Activated CD4-positive, alpha-beta T cell treated with anti-CD3 and anti-CD28 coated beads, Interleukin-2, amount 10 ng/mL, durations not matched to agents 7 days and 5 days (primary cell): ENCODE measurements at regions not wholly inside any gene's neighbourhood (a gene's known extent, or its start where the extent isn't known, plus 50 kb on each side); places are given as distances from the start of the nearest gene placed in this dataset.
"Not testable (repeated sequence)": the region's sequence is repeated elsewhere in the genome, so short reads cannot be mapped to it uniquely, and the experiment has no call there.

ENCODE experiments used
- CTCF ChIA-PET: fragments of 350-600 bp; sonication (Branson Sonifier 250); formaldehyde crosslinking; loops from one replicate; lab custom pipeline; 2021; ENCODE audit warnings: antibody characterized with exemption; lab: Charles Lee
- POLR2A ChIA-PET: fragments of 350-600 bp; sonication (Branson Sonifier 250); formaldehyde crosslinking; loops from one replicate; lab custom pipeline; 2021; ENCODE audit warnings: antibody characterized with exemption; lab: Charles Lee
- DNase-seq: peaks from one replicate; pipeline ENCODE4 v3.0.0-alpha.2; 2020
- H3K27ac Mint-ChIP-seq: one replicate; pipeline ENCODE4 v1.8.0; 2021; ENCODE audit warnings: mild to moderate bottlenecking, moderate library complexity, mixed read lengths
- H3K27me3 Mint-ChIP-seq: one replicate; pipeline ENCODE4 v1.8.0; 2021; ENCODE audit warnings: mixed read lengths
- H3K36me3 Mint-ChIP-seq: one replicate; pipeline ENCODE4 v1.8.0; 2021; ENCODE audit warnings: low read depth, mixed read lengths
- H3K4me1 Mint-ChIP-seq: one replicate; pipeline ENCODE4 v1.8.0; 2021; ENCODE audit warnings: mixed read lengths
- H3K4me3 Mint-ChIP-seq: one replicate; pipeline ENCODE4 v1.8.0; 2021; ENCODE audit warnings: mild to moderate bottlenecking, moderate library complexity, mixed read lengths
- H3K9me3 Mint-ChIP-seq: one replicate; pipeline ENCODE4 v1.8.0; 2021; ENCODE audit warnings: mixed read lengths

GRCh38 chr7:49669692-49670260 lies 103.7 kb upstream of the VWC2 start:
- Mint-ChIP-seq H3K27ac (no peak overlapping the region), H3K9me3 (peaks cover 4% of the 10 kb centered on the region)
- POLR2A ChIA-PET, result no interaction called here

GRCh38 chr7:49670991-49671390 lies 102.4 kb upstream of the VWC2 start:
- no peaks in the 10 kb centered on the region for H3K4me1 Mint-ChIP-seq
- no peak for DNase-seq
- no peaks in the 10 kb centered on the region for H3K27me3 Mint-ChIP-seq
- ChIA-PET POLR2A (no interaction called here), CTCF (interaction anchor here (1.1 kb wide), 1 partner anchor 13 kb away, joined by 3 read pairs; no protein-coding TSS in a partner anchor)
- no peaks in the 10 kb centered on the region for H3K36me3 Mint-ChIP-seq
- H3K4me3 Mint-ChIP-seq, result no peak overlapping the region
- H3K27ac Mint-ChIP-seq, result no peak overlapping the region
- H3K9me3 Mint-ChIP-seq, result peaks cover 4% of the 10 kb centered on the region

More at GRCh38 chr7:49669692-49670260, 103.7 kb upstream of the VWC2 start:
- Mint-ChIP-seq H3K27me3 (no peaks in the 10 kb centered on the region), H3K4me1 (no peaks in the 10 kb centered on the region), H3K4me3 (no peak overlapping the region), H3K36me3 (no peaks in the 10 kb centered on the region)
- DNase-seq, result no peak
- CTCF ChIA-PET, result no interaction called here

GRCh38 chr7:49692516-49692915 lies 80.9 kb upstream of the VWC2 start:
- Mint-ChIP-seq H3K36me3 (no peaks in the 10 kb centered on the region), H3K4me1 (peaks cover 3% of the 10 kb centered on the region), H3K4me3 (no peak overlapping the region), H3K9me3 (no peaks in the 10 kb centered on the region), H3K27ac (no peak overlapping the region), H3K27me3 (no peaks in the 10 kb centered on the region)
- POLR2A ChIA-PET, result no interaction called here
- CTCF ChIA-PET, result no interaction called here
- no peak for DNase-seq

- DNase-seq, result no peak
- CTCF ChIA-PET, result no interaction called here
- Mint-ChIP-seq H3K4me3 (no peak overlapping the region), H3K4me1 (peaks cover 3% of the 10 kb centered on the region), H3K9me3 (no peaks in the 10 kb centered on the region), H3K27ac (no peak overlapping the region), H3K36me3 (no peaks in the 10 kb centered on the region), H3K27me3 (no peaks in the 10 kb centered on the region)
- POLR2A ChIA-PET, result no interaction called here
Observed at GRCh38 chr7:49695971-49696370, 77.5 kb upstream of the VWC2 start.

- Mint-ChIP-seq H3K9me3 (no peaks in the 10 kb centered on the region), H3K4me3 (no peak overlapping the region), H3K4me1 (no peaks in the 10 kb centered on the region), H3K36me3 (no peaks in the 10 kb centered on the region), H3K27ac (no peak overlapping the region), H3K27me3 (no peaks in the 10 kb centered on the region)
- ChIA-PET POLR2A (no interaction called here), CTCF (no interaction called here)
- no peak for DNase-seq
Observed at GRCh38 chr7:49700841-49701240, 72.6 kb upstream of the VWC2 start.

GRCh38 chr7:49702099-49702498 lies 71.3 kb upstream of the VWC2 start:
- H3K27me3 Mint-ChIP-seq, result no peaks in the 10 kb centered on the region
- no peak overlapping the region for H3K27ac Mint-ChIP-seq
- DNase-seq, result no peak
- H3K36me3 Mint-ChIP-seq, result no peaks in the 10 kb centered on the region
- H3K9me3 Mint-ChIP-seq, result no peaks in the 10 kb centered on the region
- H3K4me3 Mint-ChIP-seq, result no peak overlapping the region
- H3K4me1 Mint-ChIP-seq, result no peaks in the 10 kb centered on the region
- CTCF ChIA-PET, result no interaction called here
- POLR2A ChIA-PET, result no interaction called here

GRCh38 chr7:49703337-49703736 lies 70.1 kb upstream of the VWC2 start:
- no peaks in the 10 kb centered on the region for H3K27me3 Mint-ChIP-seq
- POLR2A ChIA-PET, result no interaction called here
- H3K4me3 Mint-ChIP-seq, result no peak overlapping the region
- H3K4me1 Mint-ChIP-seq, result no peaks in the 10 kb centered on the region
- no peak for DNase-seq
- H3K27ac Mint-ChIP-seq, result no peak overlapping the region
- CTCF ChIA-PET, result no interaction called here
- H3K9me3 Mint-ChIP-seq, result no peaks in the 10 kb centered on the region
- no peaks in the 10 kb centered on the region for H3K36me3 Mint-ChIP-seq

GRCh38 chr7:49703881-49704280 lies 69.6 kb upstream of the VWC2 start:
- no peak overlapping the region for H3K27ac Mint-ChIP-seq

GRCh38 chr7:49706106-49706505 lies 67.3 kb upstream of the VWC2 start:
- Mint-ChIP-seq H3K4me3 (no peak overlapping the region), H3K9me3 (no peaks in the 10 kb centered on the region), H3K36me3 (no peaks in the 10 kb centered on the region), H3K4me1 (no peaks in the 10 kb centered on the region), H3K27me3 (no peaks in the 10 kb centered on the region), H3K27ac (no peak overlapping the region)
- no peak for DNase-seq
- ChIA-PET CTCF (no interaction called here), POLR2A (no interaction called here)

More at GRCh38 chr7:49703881-49704280, 69.6 kb upstream of the VWC2 start:
- Mint-ChIP-seq H3K9me3 (no peaks in the 10 kb centered on the region), H3K4me3 (no peak overlapping the region), H3K27me3 (no peaks in the 10 kb centered on the region), H3K36me3 (no peaks in the 10 kb centered on the region), H3K4me1 (no peaks in the 10 kb centered on the region)
- no peak for DNase-seq
- ChIA-PET POLR2A (no interaction called here), CTCF (no interaction called here)

- Mint-ChIP-seq H3K27ac (no peak overlapping the region), H3K36me3 (no peaks in the 10 kb centered on the region), H3K27me3 (no peaks in the 10 kb centered on the region), H3K4me1 (no peaks in the 10 kb centered on the region), H3K9me3 (no peaks in the 10 kb centered on the region), H3K4me3 (no peak overlapping the region)
- DNase-seq, result no peak
- ChIA-PET POLR2A (no interaction called here), CTCF (no interaction called here)
Observed at GRCh38 chr7:49707891-49708290, 65.5 kb upstream of the VWC2 start.

GRCh38 chr7:49708590-49708989 lies 64.8 kb upstream of the VWC2 start:
- no peaks in the 10 kb centered on the region for H3K4me1 Mint-ChIP-seq
- POLR2A ChIA-PET, result no interaction called here
- CTCF ChIA-PET, result no interaction called here

GRCh38 chr7:49711072-49711723 lies 62.2 kb upstream of the VWC2 start:
- CTCF ChIA-PET, result interaction anchor here (1.4 kb wide), 1 partner anchor 10 kb away, joined by 3 read pairs; no protein-coding TSS in a partner anchor
- H3K27me3 Mint-ChIP-seq, H3K4me3 Mint-ChIP-seq, H3K27ac Mint-ChIP-seq, H3K36me3 Mint-ChIP-seq, POLR2A ChIA-PET, H3K4me1 Mint-ChIP-seq, H3K9me3 Mint-ChIP-seq, DNase-seq: not testable (repeated sequence)

More at GRCh38 chr7:49708590-49708989, 64.8 kb upstream of the VWC2 start:
- Mint-ChIP-seq H3K27ac (no peak overlapping the region), H3K27me3 (no peaks in the 10 kb centered on the region), H3K9me3 (no peaks in the 10 kb centered on the region), H3K4me3 (no peak overlapping the region), H3K36me3 (no peaks in the 10 kb centered on the region)
- no peak for DNase-seq

- Mint-ChIP-seq H3K27ac (no peak overlapping the region), H3K4me3 (no peak overlapping the region), H3K36me3 (no peaks in the 10 kb centered on the region), H3K9me3 (no peaks in the 10 kb centered on the region), H3K4me1 (no peaks in the 10 kb centered on the region), H3K27me3 (no peaks in the 10 kb centered on the region)
- no peak for DNase-seq
- CTCF ChIA-PET, result interaction anchor here (0.6 kb wide), 1 partner anchor 488 kb away, joined by 3 read pairs; no protein-coding TSS in a partner anchor
- POLR2A ChIA-PET, result no interaction called here
Observed at GRCh38 chr7:49714182-49714581, 59.3 kb upstream of the VWC2 start.

- POLR2A ChIA-PET, result no interaction called here
- H3K9me3 Mint-ChIP-seq, result no peaks in the 10 kb centered on the region
Observed at GRCh38 chr7:49715486-49715885, 58.0 kb upstream of the VWC2 start.

More at GRCh38 chr7:49715486-49715885, 58.0 kb upstream of the VWC2 start:
- no peak for DNase-seq
- CTCF ChIA-PET, result no interaction called here
- Mint-ChIP-seq H3K36me3 (no peaks in the 10 kb centered on the region), H3K27me3 (no peaks in the 10 kb centered on the region), H3K27ac (no peak overlapping the region), H3K4me3 (no peak overlapping the region), H3K4me1 (no peaks in the 10 kb centered on the region)
